Caco-2 (cell line): ENCODE measurements at regions not wholly inside any gene's neighbourhood (a gene's known extent, or its start where the extent isn't known, plus 50 kb on each side); places are given as distances from the start of the nearest gene placed in this dataset.

Experiments used
- BruUV-seq: library from RNA; stranded (reverse); fragments of 400-500 nt; replicated peaks from 2 replicates; lab custom pipeline; 2021; lab: Mats Ljungman, UMichigan
- CTCF ChIA-PET: fragments of 300-600 bp; sonication (Branson Sonifier 250); formaldehyde crosslinking; loops from one replicate; lab custom pipeline; 2022; ENCODE audit warnings: antibody characterized with exemption; lab: Charles Lee
- POLR2A ChIA-PET: fragments of 300-600 bp; sonication (Branson Sonifier 250); formaldehyde crosslinking; loops from one replicate; lab custom pipeline; 2022; ENCODE audit warnings: antibody characterized with exemption; lab: Charles Lee
- DNase-seq, 2 experiments: peaks; one replicate each; pipeline versions ENCODE4 v3.0.0 to v3.0.0-alpha.2; 2020 to 2022
- H3K27me3 ChIP-seq: replicated peaks from 2 replicates; pipeline ENCODE4 v1.6.0; 2011; ENCODE audit warnings: low read length; ENCODE audit not compliant: control insufficient read depth, insufficient read depth
- H3K36me3 ChIP-seq: 2 replicates; pipeline ENCODE4 v1.5.1; 2011; ENCODE audit warnings: low read length; ENCODE audit not compliant: control insufficient read depth, insufficient read depth
- H3K4me1 ChIP-seq: fragments of 250-450 bp; sonication (Bioruptor Pico); 2 replicates; pipeline ENCODE4 v1.5.1; 2020; ENCODE audit warnings: mild to moderate bottlenecking
- H3K4me3 ChIP-seq: 2 replicates; pipeline ENCODE4 v1.5.1; 2011; ENCODE audit warnings: low read depth, mild to moderate bottlenecking, control low read depth, low read length
- H3K9me3 ChIP-seq: fragments of 250-450 bp; sonication (Bioruptor Pico); 2 replicates; pipeline ENCODE4 v1.5.1; 2020; ENCODE audit warnings: mild to moderate bottlenecking, moderate library complexity
- H3K27ac Mint-ChIP-seq: one replicate; pipeline ENCODE4 v1.8.0; 2022; ENCODE audit warnings: mixed read lengths; ENCODE audit not compliant: unreplicated experiment
- H3K27me3 Mint-ChIP-seq: one replicate; pipeline ENCODE4 v1.8.0; 2022; ENCODE audit warnings: mixed read lengths; ENCODE audit not compliant: insufficient read depth, unreplicated experiment
- H3K36me3 Mint-ChIP-seq: one replicate; pipeline ENCODE4 v1.8.0; 2022; ENCODE audit warnings: mild to moderate bottlenecking, mixed read lengths; ENCODE audit not compliant: insufficient read depth, unreplicated experiment
- H3K4me1 Mint-ChIP-seq: one replicate; pipeline ENCODE4 v1.8.0; 2022; ENCODE audit warnings: low read depth, mixed read lengths; ENCODE audit not compliant: unreplicated experiment
- H3K4me3 Mint-ChIP-seq: one replicate; pipeline ENCODE4 v1.8.0; 2022; ENCODE audit warnings: mild to moderate bottlenecking, moderate library complexity, mixed read lengths; ENCODE audit not compliant: unreplicated experiment
- H3K9me3 Mint-ChIP-seq: one replicate; pipeline ENCODE4 v1.8.0; 2022; ENCODE audit warnings: mixed read lengths; ENCODE audit not compliant: unreplicated experiment
- CTCF ChIP-seq, 2 experiments: fragments of 200-600 bp in 1 of 2; IDR thresholded peaks; 1 replicate in 1 of 2; 2 replicates in 1 of 2; pipeline versions ENCODE4 v1.5.1 to v1.8.0; 2011 to 2022; ENCODE audit warnings: antibody characterized with exemption in 1 of 2, control low read depth in 1 of 2, inconsistent platforms in 1 of 2, low read depth in 1 of 2, low read length in 1 of 2, mild to moderate bottlenecking in 1 of 2, moderate library complexity in 1 of 2; ENCODE audit not compliant: insufficient read depth in 1 of 2, severe bottlenecking in 1 of 2, unreplicated experiment in 1 of 2
- intact Hi-C: fragments of 100-400 bp; cut with micrococcal nuclease; formaldehyde crosslinking; loops from one replicate; pipeline ENCODE4 v1.10.0; 2022; ENCODE audit not compliant: unreplicated experiment

- no peak overlapping the region for H3K4me3 ChIP-seq
- no peaks in the 10 kb centered on the region for H3K9me3 Mint-ChIP-seq
- no peaks in the 10 kb centered on the region for H3K36me3 ChIP-seq
- DNase-seq, result no peak
- no TSS peak for BruUV-seq
- H3K4me1 ChIP-seq, result no peaks in the 10 kb centered on the region
- intact Hi-C loops, result no loop called here
- no peaks in the 10 kb centered on the region for H3K36me3 Mint-ChIP-seq
- ChIA-PET CTCF (no interaction called here), POLR2A (no interaction called here)
- no peak for TF ChIP-seq CTCF (IDR thresholded peaks at IDR 0.05; ENCODE audit: insufficient read depth in 1 of 2, low read depth in 1 of 2, low read length in 1 of 2, severe bottlenecking in 1 of 2, unreplicated experiment in 1 of 2)
- H3K4me3 Mint-ChIP-seq, result no peak overlapping the region
- 0 out of 2 replicates have a peak, but pooled peaks cover 3% of the 10 kb centered on the region for H3K9me3 ChIP-seq
- H3K27me3 ChIP-seq, result 0 out of 2 replicates have a peak, but pooled peaks cover 2% of the 10 kb centered on the region
- H3K4me1 Mint-ChIP-seq, result no peaks in the 10 kb centered on the region
- no peaks in the 10 kb centered on the region for H3K27me3 Mint-ChIP-seq
- no peak overlapping the region for H3K27ac Mint-ChIP-seq
These were observed 295.4 kb upstream of the KCNJ16 start for GRCh38 chr17:69779378-69780214.

DNA sequence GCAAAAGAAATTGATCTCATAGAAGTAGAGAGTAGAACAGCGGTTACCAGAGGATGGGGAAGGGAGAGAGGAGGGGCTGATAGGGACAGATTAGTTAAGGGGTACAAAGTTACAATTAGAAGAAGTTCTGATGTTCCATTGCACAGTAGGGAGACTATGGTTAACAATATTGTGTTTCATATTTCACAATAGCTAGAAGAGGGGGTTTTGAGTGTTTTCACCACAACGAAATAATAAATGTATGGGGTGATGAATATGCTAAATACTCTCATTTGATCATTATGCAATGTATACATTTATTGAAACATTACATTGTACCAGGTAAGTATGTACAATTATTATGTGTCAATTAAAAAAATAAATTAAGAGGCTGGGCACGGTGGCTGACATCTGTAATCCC is 291.2 kb upstream of the KCNJ16 start:
- no peak for DNase-seq
- ChIA-PET CTCF (no interaction called here), POLR2A (no interaction called here)
- H3K27ac Mint-ChIP-seq, result no peak overlapping the region
- 0 out of 2 replicates have a peak, but pooled peaks cover 3% of the 10 kb centered on the region for H3K9me3 ChIP-seq
- H3K4me1 Mint-ChIP-seq, result no peaks in the 10 kb centered on the region
- no peak overlapping the region for H3K4me3 ChIP-seq
- no peaks in the 10 kb centered on the region for H3K9me3 Mint-ChIP-seq
- no peaks in the 10 kb centered on the region for H3K36me3 ChIP-seq
- TF ChIP-seq CTCF (IDR thresholded peaks at IDR 0.05; ENCODE audit: insufficient read depth in 1 of 2, low read depth in 1 of 2, low read length in 1 of 2, severe bottlenecking in 1 of 2, unreplicated experiment in 1 of 2), result no peak
- intact Hi-C loops, result no loop called here
- H3K27me3 ChIP-seq, result no peaks in the 10 kb centered on the region
- no TSS peak for BruUV-seq
- no peaks in the 10 kb centered on the region for H3K4me1 ChIP-seq
- H3K27me3 Mint-ChIP-seq, result no peaks in the 10 kb centered on the region
- H3K4me3 Mint-ChIP-seq, result no peak overlapping the region
- H3K36me3 Mint-ChIP-seq, result no peaks in the 10 kb centered on the region

GRCh38 chr17:69788957-69789356 is 286.1 kb upstream of the KCNJ16 start:
- Histone ChIP-seq H3K36me3 (no peaks in the 10 kb centered on the region), H3K4me1 (no peaks in the 10 kb centered on the region), H3K4me3 (no peak overlapping the region), H3K27me3 (no peaks in the 10 kb centered on the region), H3K9me3 (no peaks in the 10 kb centered on the region)
- no peak for TF ChIP-seq CTCF (IDR thresholded peaks at IDR 0.05; ENCODE audit: insufficient read depth in 1 of 2, low read depth in 1 of 2, low read length in 1 of 2, severe bottlenecking in 1 of 2, unreplicated experiment in 1 of 2)
- Mint-ChIP-seq H3K9me3 (no peaks in the 10 kb centered on the region), H3K4me3 (no peak overlapping the region), H3K27ac (no peak overlapping the region), H3K27me3 (no peaks in the 10 kb centered on the region), H3K36me3 (no peaks in the 10 kb centered on the region), H3K4me1 (no peaks in the 10 kb centered on the region)
- no peak for DNase-seq
- POLR2A ChIA-PET, result no interaction called here
- intact Hi-C loops, result no loop called here
- BruUV-seq, result no TSS peak
- CTCF ChIA-PET, result no interaction called here
